Stimulated activated CD8-positive, alpha-beta memory T cell treated with anti-CD3 and anti-CD28 coated beads, Interleukin-7, amount 100 ng/mL, for 24 hours (primary cell): ENCODE measurements at regions not wholly inside any gene's neighbourhood (a gene's known extent, or its start where the extent isn't known, plus 50 kb on each side); places are given as distances from the start of the nearest gene placed in this dataset.

ENCODE experiments used
- DNase-seq: peaks from one replicate; pipeline ENCODE4 v3.0.0-alpha.2; 2020; ENCODE audit warnings: low read depth

DNA sequence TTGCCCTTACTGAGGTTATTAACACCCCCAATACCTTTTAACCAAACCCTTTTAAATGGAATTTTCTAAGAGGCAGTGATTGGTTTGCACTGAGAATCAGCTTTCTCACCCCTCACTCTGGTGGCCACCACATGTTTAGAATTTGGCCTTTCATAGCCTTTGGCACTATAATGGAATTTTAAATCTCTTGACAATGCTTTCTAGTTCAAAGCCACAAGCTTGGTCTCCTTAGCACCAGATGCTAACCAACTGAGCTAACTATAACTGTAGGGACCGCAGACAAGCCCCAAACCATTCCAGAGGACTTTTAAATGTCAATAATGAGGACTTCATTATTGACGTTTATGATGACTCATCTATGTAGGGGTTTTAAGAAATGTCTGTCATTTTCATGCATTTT, 238.7 kb upstream of the SNX7 start:
- no peak for DNase-seq

- DNase-seq: no peak
Measured at GRCh38 chr1:98421085-98421435, 240.5 kb upstream of the SNX7 start.

GRCh38 chr1:98420376-98421084, 241.0 kb upstream of the SNX7 start:
- DNase-seq: no peak

GRCh38 chr1:98417820-98418219, 243.7 kb upstream of the SNX7 start:
- no peak for DNase-seq

- DNase-seq: no peak
Measured at GRCh38 chr1:98410082-98410481, 251.4 kb upstream of the SNX7 start.

- DNase-seq: no peak
Measured at GRCh38 chr1:98406352-98407088, 255.0 kb upstream of the SNX7 start.

- DNase-seq: no peak
Measured at GRCh38 chr1:98405581-98406074, 255.9 kb upstream of the SNX7 start.

DNA sequence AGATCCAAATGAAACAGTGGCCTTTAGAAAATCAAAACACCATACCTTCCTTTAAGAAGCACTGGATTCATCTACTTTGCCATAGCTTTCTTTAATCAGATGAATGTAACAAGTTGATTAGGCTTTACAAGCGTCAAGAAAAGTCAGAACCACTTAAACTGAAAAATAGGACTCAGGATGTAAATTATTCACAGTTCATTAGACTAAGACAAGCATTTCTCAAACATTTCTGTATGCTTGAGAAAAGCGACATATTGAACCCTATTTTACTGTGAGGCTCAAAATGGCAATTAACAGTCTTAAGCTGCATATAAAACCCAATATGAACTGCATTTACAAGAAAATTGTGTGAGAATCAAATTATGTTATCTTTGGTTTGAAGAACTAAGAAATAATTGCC, 256.7 kb upstream of the SNX7 start:
- no peak for DNase-seq

DNA sequence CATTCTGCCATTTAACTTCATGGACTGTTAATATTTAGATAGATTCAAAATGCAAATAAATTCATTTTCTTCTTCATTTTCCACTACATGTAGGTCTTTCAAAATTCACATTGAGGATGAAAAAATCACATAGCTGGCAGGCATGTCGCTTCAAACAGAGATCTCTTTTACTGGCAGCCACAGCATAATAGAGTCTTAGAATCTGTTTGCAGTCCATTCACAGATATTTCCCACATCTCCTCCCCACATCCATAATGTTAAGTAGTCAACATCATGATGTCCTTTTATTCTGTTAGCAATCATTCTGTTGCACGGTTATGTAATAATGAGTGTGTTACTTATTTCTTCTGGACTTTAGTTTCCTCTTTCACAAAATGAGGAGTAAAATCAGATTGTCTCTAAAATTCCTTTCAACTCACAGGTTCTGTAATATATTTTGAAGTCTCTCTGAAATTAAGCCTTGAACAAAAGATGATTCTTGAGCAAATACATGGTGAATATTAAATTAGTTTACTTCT, 257.5 kb upstream of the SNX7 start:
- no peak for DNase-seq

DNA sequence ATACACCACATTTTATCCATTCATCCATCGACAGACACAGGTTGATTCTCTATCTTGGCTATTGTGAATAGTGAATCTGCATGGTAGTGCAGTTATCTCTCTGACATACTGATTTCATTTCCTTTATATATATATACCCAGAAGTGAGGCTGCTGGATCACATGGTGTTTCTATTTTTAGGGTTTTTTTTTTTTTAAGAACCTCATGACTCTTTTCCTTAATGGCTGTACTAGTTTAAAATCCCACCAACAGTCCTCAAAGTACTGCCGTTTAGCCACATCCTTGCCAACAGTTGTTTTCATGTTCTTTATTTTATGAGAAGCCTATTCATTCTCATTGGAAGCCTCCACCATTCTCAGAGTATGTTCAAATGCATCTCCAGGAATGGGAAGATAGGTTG, 258.7 kb upstream of the SNX7 start:
- no peak for DNase-seq

DNA sequence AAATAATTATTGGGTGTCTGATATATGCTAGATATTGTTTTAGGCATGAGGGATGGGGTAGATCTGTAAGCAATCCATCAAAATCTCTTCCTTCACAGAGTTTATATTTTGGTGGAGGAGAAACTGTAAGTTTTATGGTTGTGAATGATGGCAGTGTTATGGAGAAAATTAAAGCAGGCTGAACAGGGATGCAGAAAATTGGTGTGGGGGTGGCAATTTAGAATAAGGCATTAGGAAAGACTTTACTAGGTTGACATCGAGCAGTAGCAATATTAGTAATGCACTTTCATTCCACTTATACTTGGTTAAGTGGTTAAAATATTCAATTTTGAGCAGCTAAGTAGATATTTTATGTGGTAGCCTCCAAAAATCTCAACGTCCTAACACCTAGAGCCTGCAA, 261.1 kb upstream of the SNX7 start:
- DNase-seq: no peak

GRCh38 chr1:98399218-98399617, 262.3 kb upstream of the SNX7 start:
- no peak for DNase-seq

GRCh38 chr1:98398649-98399048, 262.9 kb upstream of the SNX7 start:
- DNase-seq: no peak

- no peak for DNase-seq
Measured at GRCh38 chr1:98398092-98398491, 263.4 kb upstream of the SNX7 start.

- no peak for DNase-seq
Measured at GRCh38 chr1:98393719-98394118, 267.8 kb upstream of the SNX7 start.

- no peak for DNase-seq
Measured at GRCh38 chr1:98391175-98391574, 270.3 kb upstream of the SNX7 start.

DNA sequence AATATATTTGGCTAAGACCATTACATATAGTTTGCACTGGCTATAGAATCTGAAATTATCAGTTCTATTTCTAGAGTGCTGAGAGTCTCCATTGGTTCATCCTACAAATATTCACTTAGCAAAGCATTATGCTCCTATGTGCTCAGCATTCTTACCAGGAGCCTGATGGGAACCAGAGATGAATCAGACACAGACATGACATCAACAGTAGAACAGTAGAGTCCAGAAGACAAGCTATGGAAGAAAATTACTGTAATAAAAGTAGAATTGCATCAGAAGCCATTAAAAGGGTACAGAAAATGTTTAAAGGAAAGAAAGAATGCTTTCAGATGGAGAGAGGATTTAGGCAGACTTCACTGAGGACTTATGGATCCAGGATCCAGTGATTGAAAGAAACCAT, 271.7 kb upstream of the SNX7 start:
- no peak for DNase-seq

DNA sequence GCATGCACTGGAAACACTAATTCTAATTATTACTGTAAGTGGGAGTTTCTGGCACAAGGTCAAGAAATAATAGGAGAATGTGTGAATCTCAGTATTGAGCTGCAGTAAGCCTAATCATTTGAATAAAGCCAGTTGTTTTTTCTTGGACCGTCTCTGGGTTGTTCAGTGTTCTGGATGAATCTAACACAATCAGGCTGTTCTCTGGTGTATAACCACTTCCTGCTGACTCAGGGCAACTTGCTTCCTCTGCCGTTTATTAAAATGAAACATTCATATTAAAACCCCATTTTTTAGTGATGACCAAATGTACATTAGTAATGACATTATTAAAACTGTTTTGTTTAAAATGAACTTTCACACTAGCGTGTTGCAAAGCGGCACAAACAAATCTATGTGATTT, 273.1 kb upstream of the SNX7 start:
- no peak for DNase-seq

DNA sequence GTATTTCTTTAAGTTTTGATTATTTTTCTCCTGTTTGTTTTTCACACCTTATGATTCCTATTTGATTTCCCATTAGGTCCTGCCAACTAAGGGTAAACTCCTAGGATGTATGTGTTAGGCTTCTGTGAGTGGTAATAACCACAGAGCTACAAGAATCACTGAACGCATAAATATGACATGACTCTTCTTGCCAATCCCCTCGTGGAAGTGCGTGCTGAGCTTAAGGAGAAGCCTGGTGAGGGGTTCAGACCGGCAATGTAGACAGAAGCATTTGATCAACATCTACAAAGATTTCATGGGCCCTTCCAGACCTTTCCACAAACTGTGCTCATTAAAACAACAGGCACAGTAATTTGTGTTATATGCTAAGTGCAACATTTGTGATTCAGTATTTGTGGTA, 273.8 kb upstream of the SNX7 start:
- DNase-seq: no peak

DNA sequence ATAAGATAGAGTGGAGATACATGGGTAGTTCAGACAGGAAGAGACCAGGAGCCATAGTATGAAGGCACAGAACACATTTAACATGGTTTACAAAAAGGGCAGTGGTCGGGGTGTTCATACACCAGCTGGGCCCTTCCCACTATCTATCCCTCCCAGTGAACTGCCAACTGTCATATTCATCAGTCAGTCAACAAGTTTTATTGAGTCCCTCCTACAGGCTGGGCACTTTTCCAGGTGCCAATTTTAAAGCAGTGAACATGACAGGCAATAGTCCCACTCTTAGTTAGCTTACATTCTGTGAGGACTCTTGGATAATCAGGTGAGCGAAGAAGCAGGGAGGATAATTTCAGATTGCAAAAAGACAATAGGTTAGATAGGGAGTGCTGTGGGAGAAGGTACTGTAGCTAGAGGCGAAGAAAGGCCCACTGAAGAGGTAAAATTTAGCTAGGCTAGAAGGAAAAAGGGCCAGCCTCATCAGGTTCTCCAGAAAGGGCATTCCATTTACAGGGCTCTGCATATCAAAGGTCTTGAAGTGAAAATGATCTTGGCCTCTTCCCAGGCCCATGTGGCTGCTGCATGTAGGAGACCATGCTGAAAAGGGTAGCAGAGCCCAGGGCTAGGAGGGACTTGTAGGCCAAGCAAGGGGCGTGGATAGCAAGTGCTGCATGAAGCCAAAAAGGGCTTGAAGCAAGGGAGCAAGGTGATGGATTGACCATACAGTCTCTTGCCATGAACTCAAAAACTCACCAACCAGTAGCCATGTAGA, 274.7 kb upstream of the SNX7 start:
- no peak for DNase-seq

- no peak for DNase-seq
Measured at GRCh38 chr1:98385652-98386051, 275.9 kb upstream of the SNX7 start.

- DNase-seq: no peak
Measured at GRCh38 chr1:98384461-98385141, 276.9 kb upstream of the SNX7 start.
